ENCODE measurements at regions not wholly inside any gene's neighbourhood (a gene's known extent, or its start where the extent isn't known, plus 50 kb on each side); places are given as distances from the start of the nearest gene placed in this dataset.

- DNase-seq, result no peak
- no peaks in the 10 kb centered on the region for H3K9me3 ChIP-seq (replicated peaks)
- H3K4me1 ChIP-seq, result no peaks in the 10 kb centered on the region
- intact Hi-C loops (cut with micrococcal nuclease), result no loop called here
- H3K4me3 ChIP-seq, result no peak overlapping the region
- no peaks in the 10 kb centered on the region for H3K27me3 ChIP-seq (ENCODE audit: low read depth)
- H3K36me3 ChIP-seq, result no peaks in the 10 kb centered on the region
- H3K27ac ChIP-seq (replicated peaks), result no peak overlapping the region
- TF ChIP-seq CTCF (IDR thresholded peaks at IDR 0.05; ENCODE audit: borderline replicate concordance), result no peak
These were observed 61.4 kb upstream of the UFL1 start for GRCh38 chr6:96460052-96460700.

GRCh38 chr6:96465321-96465903, 56.2 kb upstream of the UFL1 start:
- Histone ChIP-seq H3K9me3 (replicated peaks) (no peaks in the 10 kb centered on the region), H3K4me1 (no peaks in the 10 kb centered on the region), H3K36me3 (no peaks in the 10 kb centered on the region), H3K4me3 (no peak overlapping the region), H3K27me3 (ENCODE audit: low read depth) (no peaks in the 10 kb centered on the region), H3K27ac (replicated peaks) (no peak overlapping the region)
- intact Hi-C loops (cut with micrococcal nuclease), result no loop called here
- no peak for TF ChIP-seq CTCF (IDR thresholded peaks at IDR 0.05; ENCODE audit: borderline replicate concordance)
- no peak for DNase-seq

- DNase-seq, result no peak
- no peaks in the 10 kb centered on the region for H3K36me3 ChIP-seq
- TF ChIP-seq CTCF (IDR thresholded peaks at IDR 0.05; ENCODE audit: borderline replicate concordance), result no peak
- intact Hi-C loops (cut with micrococcal nuclease), result no loop called here
- H3K27ac ChIP-seq (replicated peaks), result no peak overlapping the region
- H3K9me3 ChIP-seq (replicated peaks), result no peaks in the 10 kb centered on the region
- H3K4me3 ChIP-seq, result no peak overlapping the region
- H3K27me3 ChIP-seq (ENCODE audit: low read depth), result no peaks in the 10 kb centered on the region
- H3K4me1 ChIP-seq, result no peaks in the 10 kb centered on the region
These were observed 55.3 kb upstream of the UFL1 start for GRCh38 chr6:96466147-96466863.

DNA sequence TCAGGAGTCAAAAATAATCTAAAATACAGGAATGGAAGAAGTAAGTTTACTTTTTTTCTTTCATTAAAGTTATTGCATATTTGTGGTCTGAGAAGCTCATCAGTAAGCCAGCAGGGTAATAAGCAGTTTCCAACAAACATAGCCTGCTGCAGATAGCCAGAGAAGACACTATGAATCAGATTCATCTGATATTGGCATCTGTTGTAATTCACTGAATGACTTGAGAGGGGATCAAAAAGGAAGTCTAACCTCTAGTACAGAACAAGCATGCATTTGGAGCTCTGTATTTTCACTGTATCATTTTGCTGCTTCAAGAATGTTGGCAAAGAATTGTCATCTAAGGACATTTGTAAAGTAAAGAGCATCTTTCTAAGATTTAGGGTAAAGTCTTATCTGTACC, 53.8 kb upstream of the UFL1 start:
- no peaks in the 10 kb centered on the region for H3K9me3 ChIP-seq (replicated peaks)
- TF ChIP-seq CTCF (IDR thresholded peaks at IDR 0.05; ENCODE audit: borderline replicate concordance), result no peak
- no peak for DNase-seq
- no peaks in the 10 kb centered on the region for H3K4me1 ChIP-seq
- intact Hi-C loops (cut with micrococcal nuclease), result no loop called here
- H3K4me3 ChIP-seq, result no peak overlapping the region
- H3K36me3 ChIP-seq, result no peaks in the 10 kb centered on the region
- no peak overlapping the region for H3K27ac ChIP-seq (replicated peaks)
- no peaks in the 10 kb centered on the region for H3K27me3 ChIP-seq (ENCODE audit: low read depth)

- DNase-seq, result no peak
- Histone ChIP-seq H3K27me3 (ENCODE audit: low read depth) (no peaks in the 10 kb centered on the region), H3K9me3 (replicated peaks) (peaks cover 4% of the 10 kb centered on the region), H3K4me1 (no peaks in the 10 kb centered on the region), H3K27ac (replicated peaks) (no peak overlapping the region), H3K4me3 (no peak overlapping the region), H3K36me3 (no peaks in the 10 kb centered on the region)
- no peak for TF ChIP-seq CTCF (IDR thresholded peaks at IDR 0.05; ENCODE audit: borderline replicate concordance)
- intact Hi-C loops (cut with micrococcal nuclease), result no loop called here
These were observed 53.3 kb upstream of the UFL1 start for GRCh38 chr6:96468281-96468680.
